ENCODE measurements at regions not wholly inside any gene's neighbourhood (a gene's known extent, or its start where the extent isn't known, plus 50 kb on each side); places are given as distances from the start of the nearest gene placed in this dataset.
"Not testable (repeated sequence)": the region's sequence is repeated elsewhere in the genome, so short reads cannot be mapped to it uniquely, and the experiment has no call there.

DNA sequence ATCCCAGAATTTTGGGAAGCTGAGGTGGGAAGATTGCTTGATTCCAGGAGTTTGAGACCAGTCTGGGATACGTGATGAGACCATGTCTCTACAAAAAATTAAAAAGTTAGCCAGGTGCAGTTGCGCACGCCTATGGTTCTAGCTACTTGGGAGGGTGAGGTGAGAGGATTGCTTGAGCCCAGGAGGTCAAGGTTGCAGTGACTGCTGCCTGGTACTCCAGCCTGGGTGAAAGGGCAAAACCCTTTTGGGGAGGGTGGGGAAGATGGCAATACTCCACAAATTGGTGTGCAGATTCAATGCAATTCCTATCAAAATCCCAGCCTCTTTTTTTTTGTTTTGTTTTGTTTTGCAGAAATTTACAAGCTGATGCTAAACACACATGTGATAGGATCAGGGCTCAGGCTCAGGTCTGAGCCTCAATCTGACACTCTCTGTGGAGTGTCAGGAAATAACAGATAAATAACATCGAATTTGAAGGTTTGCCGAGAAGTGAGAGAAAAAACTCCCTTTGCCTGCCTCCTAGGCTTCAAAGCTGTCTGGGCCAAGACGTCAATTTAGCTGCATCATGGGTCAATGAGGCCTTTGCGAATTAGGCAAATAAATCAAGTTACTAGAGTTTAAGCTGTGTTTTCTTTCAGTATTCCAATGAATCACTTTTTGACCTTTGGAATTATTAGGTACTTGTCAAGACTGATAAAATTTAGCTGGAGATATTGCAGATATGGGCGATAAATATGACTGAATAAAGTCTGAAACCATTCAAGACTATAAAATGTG, 142.5 kb upstream of the PTPN20 start:
- WGBS (ENCODE audit: extremely low coverage, insufficient read length, low lambda C conversion rate), result no CpG with 5 or more reads among the region's 8 CpGs
- not testable (repeated sequence) for H2AK5ac ChIP-seq (ENCODE audit: insufficient read length, low read length); H2BK15ac ChIP-seq (ENCODE audit: low read depth, low read length)

DNA sequence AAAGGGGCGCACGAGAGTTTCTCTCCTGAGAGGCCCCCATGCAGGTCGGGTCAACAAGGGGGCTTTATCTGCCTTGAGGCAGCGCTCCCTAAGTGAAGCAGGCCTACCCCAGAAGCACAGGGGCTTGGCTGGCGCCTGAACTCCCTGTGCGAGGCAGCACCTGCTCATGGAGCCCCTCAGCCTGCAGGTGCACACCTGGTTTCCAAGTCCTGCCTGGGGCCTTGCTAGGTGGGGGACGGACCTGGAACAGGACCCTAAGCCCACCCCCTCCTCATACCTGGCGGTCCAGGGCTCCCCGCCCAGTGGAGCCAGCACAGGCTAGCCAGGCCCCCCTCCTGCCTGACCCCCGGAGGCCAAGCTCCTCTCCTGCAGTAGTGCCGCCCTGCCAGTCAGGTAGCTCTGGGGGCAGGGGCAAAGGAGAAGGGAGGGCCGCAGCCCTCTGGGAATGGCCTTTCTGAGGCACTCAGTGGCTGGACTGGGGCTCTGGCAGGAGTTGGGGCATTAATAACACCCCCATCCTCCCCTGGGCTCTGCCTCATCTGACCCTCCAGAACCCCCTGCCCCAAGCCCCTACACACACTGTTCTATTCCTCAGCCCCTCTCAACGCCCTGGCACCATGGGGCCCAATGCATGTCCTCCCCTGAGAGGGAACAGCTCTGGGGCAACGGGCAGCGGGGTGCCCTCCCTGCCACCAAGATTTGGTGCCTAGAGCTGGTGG, 137.9 kb upstream of the PTPN20 start:
- not testable (repeated sequence) for H3K14ac ChIP-seq (ENCODE audit: insufficient read depth, low read length); H3K4me1 Mint-ChIP-seq; H3K4me1 ChIP-seq (ENCODE audit: insufficient read depth, low read length); H2BK20ac ChIP-seq (ENCODE audit: low read depth, low read length, poor library complexity, severe bottlenecking); DNase-seq; H2AK5ac ChIP-seq (ENCODE audit: insufficient read length, low read length); H3K23me2 ChIP-seq (ENCODE audit: insufficient read length, low read depth, low read length, poor library complexity, severe bottlenecking); H4K91ac ChIP-seq (ENCODE audit: insufficient read length, low read depth, low read length); H4K20me1 ChIP-seq (ENCODE audit: control insufficient read depth, insufficient read depth, insufficient read length); H3K4ac ChIP-seq (ENCODE audit: low read depth, low read length); H3K27ac Mint-ChIP-seq; H3K9me3 Mint-ChIP-seq; H3K4me2 ChIP-seq (ENCODE audit: insufficient read depth, insufficient read length, low read length); H2BK5ac ChIP-seq (ENCODE audit: insufficient read length, low read length); H3K56ac ChIP-seq (ENCODE audit: insufficient read length, low read depth, low read length); H3K27ac ChIP-seq (ENCODE audit: insufficient read length, low read depth, low read length); H3K9ac ChIP-seq (ENCODE audit: extremely low read depth, insufficient read length, low read length); H3K27me3 ChIP-seq (ENCODE audit: insufficient read depth, low read length); H3K4me3 Mint-ChIP-seq; H3K79me1 ChIP-seq (ENCODE audit: insufficient read depth, low read depth, low read length, poor library complexity, severe bottlenecking); H3K27me3 Mint-ChIP-seq (ENCODE audit: low read depth); H3T11ph ChIP-seq (ENCODE audit: low read length); H2BK15ac ChIP-seq (ENCODE audit: low read depth, low read length); H4K5ac ChIP-seq (ENCODE audit: insufficient read length, low read depth, low read length); H3K79me2 ChIP-seq (ENCODE audit: insufficient read depth, low read length); H3K9me3 ChIP-seq (ENCODE audit: control insufficient read depth, low read depth, low read length); H2AFZ ChIP-seq (ENCODE audit: low read length); H3K18ac ChIP-seq (ENCODE audit: insufficient read length, low read depth, low read length); H3K36me3 Mint-ChIP-seq (ENCODE audit: insufficient read depth in 1 of 3, low read depth in 3 of 3); H2BK120ac ChIP-seq (ENCODE audit: low read depth, low read length, poor library complexity, severe bottlenecking); H2BK12ac ChIP-seq (ENCODE audit: insufficient read length, low read depth, low read length); H3K23ac ChIP-seq (ENCODE audit: insufficient read length, low read depth, low read length); H4K8ac ChIP-seq (replicated peaks; ENCODE audit: insufficient read length, low read depth, low read length)
- WGBS (ENCODE audit: extremely low coverage, insufficient read length, low lambda C conversion rate), result no CpG with 5 or more reads among the region's 15 CpGs

More for the DNA sequence above, 142.5 kb upstream of the PTPN20 start:
- not testable (repeated sequence) for H4K8ac ChIP-seq (replicated peaks; ENCODE audit: insufficient read length, low read depth, low read length); H3K79me2 ChIP-seq (ENCODE audit: insufficient read depth, low read length); H4K20me1 ChIP-seq (ENCODE audit: control insufficient read depth, insufficient read depth, insufficient read length); H2BK12ac ChIP-seq (ENCODE audit: insufficient read length, low read depth, low read length); H3K18ac ChIP-seq (ENCODE audit: insufficient read length, low read depth, low read length); H2AFZ ChIP-seq (ENCODE audit: low read length); H3K27ac ChIP-seq (ENCODE audit: insufficient read length, low read depth, low read length); H3K4ac ChIP-seq (ENCODE audit: low read depth, low read length); H3K23me2 ChIP-seq (ENCODE audit: insufficient read length, low read depth, low read length, poor library complexity, severe bottlenecking); H4K5ac ChIP-seq (ENCODE audit: insufficient read length, low read depth, low read length); H3K4me1 ChIP-seq (ENCODE audit: insufficient read depth, low read length); H4K91ac ChIP-seq (ENCODE audit: insufficient read length, low read depth, low read length); H3K27me3 Mint-ChIP-seq (ENCODE audit: low read depth); H3K56ac ChIP-seq (ENCODE audit: insufficient read length, low read depth, low read length); H3T11ph ChIP-seq (ENCODE audit: low read length); H2BK120ac ChIP-seq (ENCODE audit: low read depth, low read length, poor library complexity, severe bottlenecking); DNase-seq; H3K9me3 ChIP-seq (ENCODE audit: control insufficient read depth, low read depth, low read length); H3K4me3 Mint-ChIP-seq; H3K9me3 Mint-ChIP-seq; H3K4me1 Mint-ChIP-seq; H2BK20ac ChIP-seq (ENCODE audit: low read depth, low read length, poor library complexity, severe bottlenecking); H3K4me2 ChIP-seq (ENCODE audit: insufficient read depth, insufficient read length, low read length); H2BK5ac ChIP-seq (ENCODE audit: insufficient read length, low read length); H3K27me3 ChIP-seq (ENCODE audit: insufficient read depth, low read length); H3K79me1 ChIP-seq (ENCODE audit: insufficient read depth, low read depth, low read length, poor library complexity, severe bottlenecking); H3K27ac Mint-ChIP-seq; H3K23ac ChIP-seq (ENCODE audit: insufficient read length, low read depth, low read length); H3K36me3 Mint-ChIP-seq (ENCODE audit: insufficient read depth in 1 of 3, low read depth in 3 of 3); H3K9ac ChIP-seq (ENCODE audit: extremely low read depth, insufficient read length, low read length); H3K14ac ChIP-seq (ENCODE audit: insufficient read depth, low read length)
